Fibroblast of lung (primary cell): ENCODE measurements at regions not wholly inside any gene's neighbourhood (a gene's known extent, or its start where the extent isn't known, plus 50 kb on each side); places are given as distances from the start of the nearest gene placed in this dataset.

Experiments
- DNase-seq, 2 donors: peaks; one replicate each; pipeline versions ENCODE4 v3.0.0 to v3.0.0-alpha.2; 2010; ENCODE audit warnings: low read depth in 2 of 2
- H2AFZ ChIP-seq: 2 replicates; pipeline ENCODE4 v1.5.1; 2012; ENCODE audit warnings: low read length, control low read depth, inconsistent platforms
- H3K27ac ChIP-seq: 2 replicates; pipeline ENCODE4 v1.5.1; 2011; ENCODE audit warnings: low read length, control low read depth; ENCODE audit not compliant: insufficient read depth
- H3K27me3 ChIP-seq: 2 replicates; pipeline ENCODE4 v1.5.1; 2011; ENCODE audit warnings: mild to moderate bottlenecking, low read length; ENCODE audit not compliant: control insufficient read depth, insufficient read depth
- H3K36me3 ChIP-seq: 2 replicates; pipeline ENCODE4 v1.5.1; 2011; ENCODE audit warnings: low read length; ENCODE audit not compliant: control insufficient read depth, insufficient read depth
- H3K4me1 ChIP-seq: 2 replicates; pipeline ENCODE4 v1.5.1; 2011; ENCODE audit warnings: low read length; ENCODE audit not compliant: control insufficient read depth, insufficient read depth; ENCODE audit errors: extremely low read depth
- H3K4me2 ChIP-seq: 2 replicates; pipeline ENCODE4 v1.5.1; 2011; ENCODE audit warnings: low read length, control low read depth; ENCODE audit not compliant: insufficient read depth; ENCODE audit errors: extremely low read depth
- H3K4me3 ChIP-seq, 4 experiments: fragments of 200-600 bp in 1 of 4; sonication (generic) in 1 of 4; replicated peaks in 1 of 4; 2 replicates each; pipeline ENCODE4 v1.5.1; 2011 to 2016; ENCODE audit warnings: low read length in 4 of 4, low read depth in 3 of 4, mild to moderate bottlenecking in 3 of 4, control low read depth in 2 of 4, inconsistent platforms in 1 of 4, mixed read lengths in 1 of 4; ENCODE audit not compliant: insufficient read depth in 1 of 4; ENCODE audit errors: control extremely low read depth in 1 of 4
- H3K79me2 ChIP-seq: 2 replicates; pipeline ENCODE4 v1.5.1; 2012; ENCODE audit warnings: mild to moderate bottlenecking, low read length, inconsistent platforms; ENCODE audit not compliant: control insufficient read depth, insufficient read depth
- H3K9ac ChIP-seq: 2 replicates; pipeline ENCODE4 v1.5.1; 2011; ENCODE audit warnings: mild to moderate bottlenecking, low read length, control low read depth; ENCODE audit not compliant: insufficient read depth
- H3K9me3 ChIP-seq: 2 replicates; pipeline ENCODE4 v1.5.1; 2012; ENCODE audit warnings: low read depth, low read length; ENCODE audit not compliant: control insufficient read depth, insufficient read depth
- H4K20me1 ChIP-seq: 2 replicates; pipeline ENCODE4 v1.5.1; 2011; ENCODE audit warnings: low read length; ENCODE audit not compliant: control insufficient read depth, insufficient read depth; ENCODE audit errors: extremely low read depth
- CTCF ChIP-seq, 2 donors: IDR thresholded peaks in 1 of 2; conservative IDR thresholded peaks in 1 of 2; 1 replicate in 1 of 2; 2 replicates in 1 of 2; pipeline ENCODE4 v1.5.1; 2011 to 2012; ENCODE audit warnings: low read length in 2 of 2, control low read depth in 1 of 2, inconsistent platforms in 1 of 2, low read depth in 1 of 2, mild to moderate bottlenecking in 1 of 2
- EZH2 ChIP-seq: IDR thresholded peaks from 2 replicates; pipeline ENCODE4 v1.5.1; 2012; ENCODE audit warnings: low read length, control low read depth, mild to moderate bottlenecking; ENCODE audit errors: missing control alignments

GRCh38 chr2:203656522-203657287, 49.7 kb upstream of the CD28 start:
- no peaks in the 10 kb centered on the region for H4K20me1 ChIP-seq
- H2AFZ ChIP-seq: peak overlapping the region; percentile 47
- H3K36me3 ChIP-seq: no peaks in the 10 kb centered on the region
- H3K27me3 ChIP-seq: no peaks in the 10 kb centered on the region
- DNase-seq: peak; percentile 35 to 88
- no peak overlapping the region for H3K27ac ChIP-seq
- no peaks in the 10 kb centered on the region for H3K4me1 ChIP-seq
- H3K9me3 ChIP-seq: no peaks in the 10 kb centered on the region
- no peak overlapping the region for H3K9ac ChIP-seq
- H3K4me3 ChIP-seq: no peak overlapping the region
- H3K4me2 ChIP-seq: no peak overlapping the region
- TF ChIP-seq EZH2 (no peak), CTCF (conservative IDR thresholded peaks at IDR 0.05 in 1 of 2, IDR thresholded peaks at IDR 0.05 in 1 of 2; ENCODE audit: low read depth in 1 of 2, low read length in 2 of 2) (no peak)
- no peaks in the 10 kb centered on the region for H3K79me2 ChIP-seq
